GM19395 (cell line): ENCODE measurements at regions not wholly inside any gene's neighbourhood (a gene's known extent, or its start where the extent isn't known, plus 50 kb on each side); places are given as distances from the start of the nearest gene placed in this dataset.

Experiments
- ATAC-seq: cut with Tn5 transposase; IDR thresholded peaks from one replicate; pipeline ENCODE4 v1.9.1; 2021; ENCODE audit warnings: mild to moderate bottlenecking, moderate library complexity; ENCODE audit not compliant: unreplicated experiment

DNA sequence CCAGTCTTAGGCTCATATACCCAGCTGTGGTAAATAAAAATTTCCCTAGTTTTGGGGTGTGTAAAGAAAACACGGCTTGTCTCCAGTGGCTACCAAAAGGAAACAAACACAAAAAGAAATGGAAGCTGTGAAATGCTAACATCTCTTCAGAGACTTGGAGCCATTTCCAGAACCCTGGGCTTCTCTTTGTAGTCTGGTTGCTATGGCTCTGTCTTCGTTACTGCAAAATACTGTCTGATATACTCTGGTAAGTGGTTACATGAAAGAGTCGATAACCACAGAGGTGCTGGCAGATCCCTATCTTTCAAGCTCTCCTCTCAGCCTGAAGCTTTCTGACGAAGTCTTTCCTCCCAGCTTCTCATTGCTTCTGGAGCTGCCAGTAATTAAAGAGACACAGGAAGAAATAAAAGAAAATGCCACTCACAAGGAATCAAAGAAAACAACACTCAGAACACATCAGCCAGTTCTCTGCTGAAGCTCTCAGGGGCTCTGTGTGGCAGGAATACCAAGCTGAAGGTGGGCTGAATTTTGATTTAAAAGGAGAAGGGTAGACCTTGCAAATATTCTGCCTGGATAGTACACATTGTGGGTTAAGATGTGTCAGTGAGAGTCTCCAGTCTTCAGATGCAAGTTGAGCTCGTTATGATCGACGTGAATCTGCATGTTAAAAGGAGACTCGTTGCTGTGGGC is 107.6 kb upstream of the FAM9C start:
- no peak for ATAC-seq

DNA sequence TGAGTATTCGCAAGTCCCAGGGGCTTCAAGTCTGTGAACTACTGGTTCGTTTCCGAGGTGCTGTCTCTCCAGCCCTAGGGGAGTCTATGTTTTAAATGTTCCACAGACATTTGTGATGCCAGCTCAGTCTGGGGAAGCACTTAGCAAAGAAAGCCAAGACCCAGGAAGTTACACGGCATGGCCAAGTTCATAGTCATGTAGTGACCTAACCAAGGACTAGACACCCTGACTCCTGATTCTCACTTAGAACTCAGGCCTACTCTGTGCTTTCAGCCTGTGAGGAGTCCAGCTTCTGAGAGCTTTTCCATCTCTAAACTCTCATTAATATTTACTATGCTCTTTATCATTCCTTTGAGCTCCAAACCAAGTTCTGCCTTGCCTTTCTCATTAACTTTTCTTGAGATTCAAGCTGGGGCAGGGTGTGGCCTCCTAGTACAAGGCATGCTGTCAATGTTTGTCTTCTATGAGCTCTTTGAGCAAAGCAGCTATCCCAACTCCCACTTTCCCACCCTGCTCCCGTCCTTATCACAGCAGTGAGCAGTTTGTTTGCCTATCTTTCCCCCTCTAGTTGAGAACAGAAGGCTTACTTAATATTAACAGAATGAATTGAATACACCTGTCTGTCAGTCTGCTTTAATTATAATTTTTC is 105.4 kb upstream of the FAM9C start:
- ATAC-seq, result no peak

DNA sequence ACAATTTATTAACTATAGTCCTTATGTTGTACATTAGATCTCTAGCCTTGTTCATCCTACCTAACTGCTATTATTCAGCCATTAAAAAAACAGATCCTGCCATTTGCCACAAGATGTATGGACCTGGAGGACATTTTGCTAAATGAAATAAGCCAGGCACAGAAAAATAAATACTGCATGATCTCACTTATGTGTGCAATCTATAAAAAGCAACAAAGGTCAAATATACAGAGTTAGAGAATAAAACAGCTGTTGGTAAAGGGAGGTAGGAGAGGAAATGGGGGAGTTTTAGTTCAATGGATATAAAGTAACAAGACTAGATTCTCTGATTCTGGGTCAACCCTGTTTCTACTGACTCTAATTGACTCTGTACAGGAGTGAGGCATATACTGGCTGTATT is 103.3 kb upstream of the FAM9C start:
- ATAC-seq, result no peak

DNA sequence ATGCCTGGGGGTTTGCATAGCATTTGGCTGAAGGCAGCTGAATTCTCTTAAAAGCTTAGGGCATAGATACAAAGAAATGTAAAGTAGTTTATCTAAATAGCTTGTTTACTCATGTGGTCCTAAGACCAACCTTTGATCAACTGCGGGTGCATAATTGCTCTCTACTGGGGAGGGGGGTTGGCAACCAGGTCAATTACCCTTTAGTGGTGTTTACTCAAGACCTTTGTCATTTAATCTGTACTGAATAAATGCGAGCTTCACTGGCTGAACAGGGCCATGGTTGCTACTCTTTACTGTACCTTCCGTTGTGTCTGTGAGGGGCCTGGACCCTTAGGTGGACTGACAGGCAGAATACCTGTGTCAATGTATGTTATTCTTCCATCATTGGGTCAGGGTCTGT is 102.7 kb upstream of the FAM9C start:
- no peak for ATAC-seq

DNA sequence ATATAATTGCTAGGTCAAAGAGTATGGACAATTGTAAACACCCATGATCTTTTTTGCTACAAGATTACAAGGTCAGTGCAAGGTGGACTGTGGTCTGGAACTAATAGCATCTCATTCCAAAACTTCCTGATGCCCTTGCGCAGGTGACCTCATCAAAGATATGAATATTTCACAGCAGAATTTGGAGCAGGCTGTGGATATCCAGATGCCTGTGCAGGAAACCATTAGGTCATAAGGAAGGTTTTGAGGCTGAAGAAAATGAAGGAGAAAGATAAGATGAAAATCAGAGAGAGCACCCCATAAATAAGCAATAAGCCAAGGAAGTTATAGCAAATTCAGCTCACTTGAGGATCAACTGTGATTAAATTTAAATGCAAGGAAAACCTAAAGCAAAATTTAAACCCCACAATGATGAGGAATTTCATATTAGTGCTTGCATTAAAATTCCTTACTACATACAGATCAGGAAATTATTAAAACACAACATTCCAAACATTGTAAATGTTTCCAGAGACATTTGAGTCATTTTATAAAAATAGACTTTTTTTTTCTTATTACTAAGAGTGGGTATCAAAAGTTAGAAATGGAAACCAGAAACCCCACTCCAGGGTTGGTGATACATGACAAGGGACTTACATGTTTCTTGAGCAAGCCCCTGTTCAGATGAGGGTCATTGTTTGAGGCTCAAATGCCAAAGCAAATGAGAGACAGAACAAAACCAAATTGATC is 100.7 kb upstream of the FAM9C start:
- ATAC-seq, result no peak

DNA sequence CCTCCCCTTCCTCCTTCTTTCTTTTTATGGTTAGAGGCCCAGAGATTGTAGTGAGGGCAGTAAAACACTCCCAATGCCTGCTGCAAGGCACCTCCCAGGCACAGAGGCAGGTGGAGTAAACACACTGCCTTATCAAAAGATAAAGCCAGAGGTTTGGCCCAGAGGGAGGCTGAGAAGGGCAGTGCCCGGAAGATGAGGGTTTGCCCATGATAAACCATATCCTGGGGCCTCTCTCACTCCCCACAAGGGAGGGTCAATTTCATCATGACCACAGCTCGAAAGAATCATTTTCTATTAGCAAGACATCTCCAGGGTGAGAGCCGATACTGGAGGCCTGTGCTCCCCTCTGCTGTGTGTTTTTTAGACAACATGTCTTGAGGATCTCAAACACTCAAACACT is 98.5 kb upstream of the FAM9C start:
- ATAC-seq, result no peak

DNA sequence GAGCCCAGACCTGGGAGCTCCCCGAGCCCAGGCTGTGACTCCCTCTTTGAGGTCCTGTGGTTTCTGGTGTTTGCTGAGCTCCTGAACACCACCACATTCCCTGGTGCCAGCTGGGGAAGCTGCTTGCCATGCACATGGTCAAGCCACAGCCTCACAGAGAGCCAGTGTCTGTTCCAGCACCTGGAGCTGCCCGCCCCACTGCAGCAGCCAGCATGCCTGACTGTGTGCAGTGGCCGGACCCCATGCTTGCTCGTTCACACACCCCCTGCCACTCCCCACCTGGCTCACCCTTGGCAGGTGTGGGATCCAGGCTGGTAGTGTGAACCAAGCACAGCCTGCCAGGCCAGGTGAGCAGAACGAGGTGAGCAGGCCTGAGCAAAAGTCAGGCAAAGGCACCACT is 95.6 kb upstream of the FAM9C start:
- ATAC-seq, result no peak

DNA sequence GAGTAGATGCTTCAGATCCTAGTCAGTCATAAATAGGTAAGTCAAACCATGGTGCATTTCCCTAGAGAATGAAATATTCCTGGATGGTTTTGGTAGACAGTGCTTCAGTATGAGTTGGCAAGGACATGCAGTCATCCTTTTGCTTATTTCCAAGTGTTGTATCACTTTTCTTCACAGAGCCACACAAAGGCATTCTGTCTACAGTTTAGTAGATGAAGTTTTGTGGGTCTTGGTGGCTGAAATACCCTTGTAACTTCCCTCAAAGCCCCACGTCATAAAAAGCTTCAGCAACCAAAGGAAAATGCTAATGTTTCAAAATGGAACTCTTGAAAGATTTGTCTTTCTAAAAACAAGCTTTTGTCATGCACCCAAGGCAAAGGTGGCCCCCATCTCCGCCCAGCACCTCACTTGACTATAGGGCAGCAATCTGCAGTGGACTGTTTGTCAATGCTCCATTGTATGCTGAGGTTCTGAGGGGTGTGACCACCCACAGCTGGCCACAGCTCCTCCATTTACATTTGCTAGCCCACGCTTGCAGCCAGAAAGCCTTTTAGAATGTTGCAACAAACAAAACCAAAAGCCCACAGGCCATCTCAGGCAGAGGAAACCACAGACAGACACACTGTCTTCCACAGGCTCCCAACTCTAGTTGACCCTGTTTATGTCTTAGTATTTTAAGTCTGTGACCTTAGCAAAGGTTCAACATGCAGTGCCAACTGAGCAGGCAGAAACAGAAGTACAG is 87.1 kb upstream of the FAM9C start:
- ATAC-seq, result peak; percentile 56

DNA sequence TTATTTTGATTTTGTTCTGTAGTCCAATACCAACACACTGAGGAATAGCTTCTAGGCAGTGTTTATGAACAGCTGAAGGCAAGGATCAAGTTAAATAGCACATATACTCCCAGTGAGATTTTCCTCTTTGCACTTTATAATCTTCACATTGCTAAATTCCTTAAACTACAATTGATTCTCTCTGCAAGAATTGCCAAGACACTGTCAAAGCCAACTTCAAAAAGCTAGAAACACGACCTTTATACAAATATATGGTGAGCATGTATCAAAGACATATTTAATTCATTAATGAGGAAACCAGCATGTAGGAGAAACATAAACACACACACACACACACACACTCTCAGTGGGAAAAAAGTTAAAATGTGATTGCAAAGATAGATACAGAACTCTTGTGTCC is 86.4 kb upstream of the FAM9C start:
- no peak for ATAC-seq

DNA sequence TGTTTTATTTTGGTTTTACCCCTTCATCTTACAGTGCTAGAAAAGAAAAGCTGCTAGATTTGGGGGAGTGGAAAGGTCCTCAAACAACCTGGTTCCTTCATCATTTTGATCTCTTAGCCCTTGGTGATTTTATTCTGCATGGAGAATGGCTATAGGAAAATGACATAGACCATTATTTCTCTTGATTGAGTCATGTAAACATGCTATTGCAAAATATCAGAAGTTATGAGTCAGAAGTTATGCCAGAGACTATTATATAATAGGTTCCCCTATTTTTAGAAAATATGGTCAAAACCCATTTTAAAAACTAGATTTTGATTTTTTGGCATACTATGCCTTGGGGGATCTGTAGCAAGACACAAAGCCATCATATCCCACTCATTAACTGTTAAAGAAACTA is 83.7 kb upstream of the FAM9C start:
- ATAC-seq, result no peak

DNA sequence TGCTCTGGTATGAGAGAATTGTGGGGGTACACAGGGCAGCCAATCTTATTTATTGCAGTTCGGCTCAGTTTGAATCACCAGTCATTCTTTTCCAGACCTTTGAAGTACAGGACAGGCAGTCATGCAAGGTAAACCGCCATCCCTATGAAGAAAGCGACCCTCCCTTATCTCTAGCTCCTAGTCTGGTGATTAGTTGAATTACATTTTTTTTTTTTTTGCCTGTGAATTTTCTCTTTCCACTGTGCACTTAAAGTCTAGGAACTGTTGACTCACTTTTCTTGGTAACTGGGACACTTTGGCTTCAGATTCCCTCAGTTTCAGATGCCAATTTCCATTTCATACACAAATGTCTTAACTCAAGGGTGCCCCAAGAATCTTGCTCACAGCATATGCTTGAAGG is 82.4 kb upstream of the FAM9C start:
- no peak for ATAC-seq

DNA sequence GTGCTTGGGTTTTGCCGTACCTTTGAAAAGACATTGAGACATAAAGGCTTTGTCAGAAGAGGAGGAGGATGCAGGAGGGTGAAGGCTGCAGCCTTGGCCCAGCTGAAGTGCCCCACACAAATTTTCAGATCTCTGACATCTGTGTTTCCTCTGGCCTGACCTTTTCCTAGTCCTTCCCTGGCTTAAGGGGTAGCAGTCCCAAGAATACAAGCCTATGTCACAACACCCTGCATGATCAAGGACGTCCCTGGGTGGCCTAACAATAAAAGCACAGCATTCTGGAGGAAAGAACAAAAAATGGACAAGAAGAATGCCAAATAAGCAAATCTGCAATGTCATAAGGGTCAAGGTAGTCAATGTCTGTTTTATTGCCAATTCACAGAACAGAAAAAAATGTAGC is 80.8 kb upstream of the FAM9C start:
- no peak for ATAC-seq

DNA sequence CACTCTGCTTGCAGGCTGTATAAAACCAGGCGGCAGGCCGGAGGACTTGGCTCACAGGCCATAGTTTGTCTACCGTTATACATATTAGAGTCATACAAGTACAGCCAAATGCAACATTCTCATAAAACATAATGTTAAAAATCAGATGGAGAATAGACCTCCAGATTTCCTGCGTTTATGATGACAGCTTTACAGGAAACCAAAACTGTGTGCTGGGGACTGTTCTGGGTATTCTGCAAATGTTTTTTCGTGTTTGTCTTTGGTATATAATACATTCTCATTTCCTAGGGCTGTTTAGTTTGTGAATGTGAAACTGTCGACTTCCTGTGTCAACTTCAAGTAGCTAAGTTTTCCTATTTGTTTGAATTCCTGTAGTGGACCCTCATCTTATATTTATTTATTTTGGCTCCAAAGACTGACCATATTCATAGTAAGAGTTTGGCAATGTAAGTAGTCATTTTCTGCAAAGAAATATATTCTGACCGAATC is 79.5 kb upstream of the FAM9C start:
- peak; percentile 70 for ATAC-seq

DNA sequence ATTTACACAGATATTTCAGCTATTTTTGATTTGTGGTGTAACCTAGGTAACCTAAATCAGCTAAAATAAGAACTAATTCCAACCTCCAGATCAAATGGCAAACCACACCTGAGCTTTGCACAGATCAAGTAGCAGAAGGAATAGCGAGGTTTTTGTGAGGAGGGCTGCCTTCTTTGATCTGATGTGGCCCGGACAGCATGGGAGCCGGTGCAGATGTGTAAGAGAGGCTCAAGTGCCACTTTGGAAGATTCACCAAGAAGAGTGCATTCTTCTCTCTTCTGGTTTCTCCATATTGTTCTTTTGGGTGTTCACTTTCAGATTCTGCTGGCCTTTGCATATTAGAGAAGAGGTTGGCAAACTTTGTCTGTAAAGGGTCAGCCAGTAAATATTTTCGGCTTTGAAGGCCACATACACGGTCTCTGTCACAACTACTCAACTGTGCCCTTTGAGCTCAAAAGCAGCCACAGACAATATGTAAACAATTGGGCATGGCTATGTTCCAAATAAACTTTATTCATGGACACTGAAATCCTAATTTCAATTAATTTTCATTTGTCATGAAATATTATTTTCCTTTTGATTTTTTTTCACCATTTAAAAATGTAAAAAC is 78.9 kb upstream of the FAM9C start:
- ATAC-seq, result no peak

DNA sequence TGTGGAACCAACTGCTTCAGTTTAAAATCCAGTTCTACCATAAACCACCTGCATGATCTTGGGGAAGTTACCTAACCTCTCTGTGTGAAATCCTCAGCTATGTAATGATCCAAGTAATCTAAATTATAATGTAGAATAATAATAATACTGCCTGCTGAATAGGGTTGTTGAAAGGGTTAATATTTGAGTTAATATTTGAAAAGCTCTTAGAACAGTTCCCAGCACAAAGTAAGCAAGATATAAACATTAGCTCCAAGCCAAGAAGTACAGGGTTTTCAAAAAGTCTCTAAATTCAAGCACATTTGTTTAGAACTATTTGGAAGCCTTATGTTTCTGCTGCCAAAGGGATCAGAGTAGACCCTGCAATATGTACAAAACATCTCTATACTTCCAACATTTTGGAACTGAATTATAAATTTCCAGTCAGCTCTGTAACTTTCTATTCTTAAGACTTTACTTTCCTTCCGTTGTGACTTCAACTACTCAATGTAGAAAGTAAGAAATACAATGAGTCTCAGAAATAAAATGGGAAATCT is 76.7 kb upstream of the FAM9C start:
- no peak for ATAC-seq

DNA sequence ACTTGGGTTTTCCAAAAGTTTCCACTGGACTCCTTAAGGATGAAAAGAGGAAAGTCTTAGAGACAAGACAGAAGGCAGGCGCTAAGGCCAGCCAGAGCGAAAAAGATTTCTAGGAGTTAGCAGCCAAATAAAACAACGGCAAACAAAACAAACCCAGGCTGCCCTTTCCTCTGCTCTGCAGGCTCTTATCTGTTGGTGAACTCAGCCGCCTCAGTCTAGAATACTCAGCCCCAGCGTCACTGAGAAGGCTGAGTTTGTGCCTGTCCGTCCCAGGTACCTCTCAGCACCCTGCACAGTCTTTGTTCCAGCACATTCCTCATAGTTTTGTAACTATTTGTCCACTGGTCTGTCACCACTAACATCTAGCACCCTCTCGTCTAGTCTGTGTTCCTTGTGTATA is 75.6 kb upstream of the FAM9C start:
- ATAC-seq, result no peak

DNA sequence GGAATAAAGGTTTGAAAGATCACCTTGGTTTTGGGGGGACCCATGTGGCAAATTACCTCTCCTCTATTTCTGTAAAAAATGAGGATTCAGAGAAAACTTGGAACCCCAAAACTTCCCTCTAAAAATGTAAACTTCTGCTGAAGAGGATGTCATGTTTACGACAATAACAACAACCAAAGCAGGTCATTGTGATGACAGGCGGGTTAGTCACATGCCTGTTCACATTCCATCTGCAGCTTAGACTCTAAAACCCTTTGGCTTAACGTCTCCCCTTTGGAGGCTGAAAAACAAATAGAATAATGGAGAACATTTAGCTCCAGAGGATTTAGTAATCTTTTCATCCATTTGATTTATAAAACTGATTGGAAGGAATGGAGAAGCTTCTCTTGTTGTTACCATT is 75.0 kb upstream of the FAM9C start:
- no peak for ATAC-seq

DNA sequence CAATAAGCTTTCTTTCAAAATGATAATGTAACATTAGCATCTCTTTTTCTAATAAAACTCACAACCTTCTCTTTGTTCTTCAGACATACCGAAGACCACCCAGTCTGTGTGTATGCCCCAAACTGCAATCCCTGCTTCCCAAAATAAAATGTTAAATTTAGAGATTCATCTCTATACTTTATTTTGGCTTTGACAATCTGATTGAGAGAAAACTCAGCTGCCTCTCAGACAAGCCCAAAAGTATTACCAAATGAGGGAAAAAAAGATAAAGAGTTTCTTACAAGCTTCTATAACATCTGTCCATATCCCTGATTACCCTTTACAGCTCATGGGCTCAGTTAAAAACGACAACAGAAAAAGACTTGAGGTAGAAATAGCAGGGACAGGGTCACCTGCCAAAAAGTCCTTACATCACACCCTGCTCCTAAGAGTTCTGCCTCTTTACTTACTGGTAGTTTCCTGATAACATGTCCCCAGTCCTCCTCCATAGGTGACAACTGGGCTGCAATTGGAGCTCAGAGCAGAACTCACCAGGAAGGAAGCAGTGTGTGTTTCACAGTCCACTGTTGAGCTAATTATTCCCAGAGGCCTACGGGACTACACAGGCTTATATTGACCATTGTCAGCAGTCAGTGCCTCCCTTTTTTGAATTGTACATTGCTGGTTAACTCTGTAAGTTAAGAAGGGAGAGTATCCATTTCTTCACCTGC is 70.9 kb upstream of the FAM9C start:
- ATAC-seq, result no peak

DNA sequence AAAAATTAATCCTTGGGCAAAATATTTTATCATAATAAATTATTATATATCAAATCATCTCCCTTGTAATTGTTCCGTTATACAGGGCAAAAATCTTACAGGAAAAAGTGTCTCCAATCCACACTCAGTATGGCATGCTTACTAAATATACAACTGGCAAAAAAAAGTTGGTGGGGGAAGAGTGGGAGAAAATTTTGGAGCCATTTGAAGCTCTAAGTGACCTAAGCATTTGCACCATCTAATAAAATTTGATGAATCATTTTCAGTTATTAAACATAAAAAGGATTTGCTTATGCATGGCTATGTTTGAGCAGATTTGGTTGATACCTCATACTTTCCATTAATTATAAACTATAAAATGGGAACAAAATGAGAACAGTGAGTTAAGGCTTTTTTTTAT is 68.1 kb upstream of the FAM9C start:
- no peak for ATAC-seq
